Suprapubic skin (tissue), 4 donors: ENCODE measurements at regions not wholly inside any gene's neighbourhood (a gene's known extent, or its start where the extent isn't known, plus 50 kb on each side); places are given as distances from the start of the nearest gene placed in this dataset.

Experiments
- DNase-seq, 2 donors: peaks; one replicate each; pipeline ENCODE4 v3.0.0-alpha.2; 2019; ENCODE audit warnings: low spot score in 2 of 2
- H3K27ac ChIP-seq: fragments of 200-600 bp; sonication (generic); one replicate; pipeline ENCODE4 v1.5.1; 2019
- H3K27me3 ChIP-seq: fragments of 200-600 bp; sonication (generic); one replicate; pipeline ENCODE4 v1.5.1; 2019
- H3K36me3 ChIP-seq: fragments of 200-600 bp; sonication (generic); one replicate; pipeline ENCODE4 v1.5.1; 2019
- H3K4me1 ChIP-seq: fragments of 200-600 bp; sonication (generic); one replicate; pipeline ENCODE4 v1.5.1; 2019
- H3K4me3 ChIP-seq: fragments of 200-600 bp; sonication (generic); one replicate; pipeline ENCODE4 v1.5.1; 2019; ENCODE audit warnings: mild to moderate bottlenecking
- H3K9me3 ChIP-seq: fragments of 200-600 bp; sonication (generic); one replicate; pipeline ENCODE4 v1.5.1; 2019
- CTCF ChIP-seq, 2 donors: fragments of 200-600 bp in 1 of 2; fragments of 450-650 bp in 1 of 2; sonication (generic) in 1 of 2; IDR thresholded peaks; one replicate each; pipeline ENCODE4 v1.5.1; 2016 to 2019; ENCODE audit warnings: antibody characterized with exemption in 2 of 2, mild to moderate bottlenecking in 1 of 2, moderate library complexity in 1 of 2
- EP300 ChIP-seq: sonication (generic); formaldehyde crosslinking; IDR thresholded peaks from one replicate; pipeline ENCODE4 v1.6.1; 2017; ENCODE audit warnings: antibody characterized with exemption
- POLR2A ChIP-seq, 2 donors: fragments of 450-650 bp; IDR thresholded peaks; one replicate each; pipeline ENCODE4 v1.6.1; 2017; ENCODE audit warnings: antibody characterized with exemption in 2 of 2, mild to moderate bottlenecking in 2 of 2, moderate library complexity in 2 of 2
- POLR2AphosphoS5 ChIP-seq, 3 donors: sonication (generic); formaldehyde crosslinking; IDR thresholded peaks; one replicate each; pipeline ENCODE4 v1.6.1; 2017; ENCODE audit warnings: antibody characterized with exemption in 3 of 3
- WGBS: methylation state at CpG from one replicate; pipeline ENCODE4 v1.1.5; 2018; 5-methylcytosine and 5-hydroxymethylcytosine counted together

- 57% methylated on average over 5 of the region's 5 CpGs for WGBS
- DNase-seq: no peak
- H3K36me3 ChIP-seq: no peaks in the 10 kb centered on the region
- no peak overlapping the region for H3K4me3 ChIP-seq
- H3K27me3 ChIP-seq: no peaks in the 10 kb centered on the region
- H3K9me3 ChIP-seq: no peaks in the 10 kb centered on the region
- TF ChIP-seq CTCF (IDR thresholded peaks at IDR 0.05) (no peak), POLR2AphosphoS5 (IDR thresholded peaks at IDR 0.05) (peak in 1 of 3 donors; percentile 53), POLR2A (IDR thresholded peaks at IDR 0.05) (no peak), EP300 (no peak)
- peaks cover 21% of the 10 kb centered on the region for H3K4me1 ChIP-seq
- H3K27ac ChIP-seq: peak overlapping the region; percentile 77
Measured at GRCh38 chr2:37566517-37566981, 104.9 kb downstream of the CDC42EP3 start.

GRCh38 chr2:37568565-37568964 lies 102.9 kb downstream of the CDC42EP3 start:
- H3K27me3 ChIP-seq: no peaks in the 10 kb centered on the region
- 83% methylated on average over 2 of the region's 2 CpGs for WGBS
- no peak for DNase-seq
- no peaks in the 10 kb centered on the region for H3K36me3 ChIP-seq
- no peak for TF ChIP-seq POLR2A (IDR thresholded peaks at IDR 0.05)
- TF ChIP-seq CTCF (IDR thresholded peaks at IDR 0.05): no peak
- no peak for TF ChIP-seq EP300
- peaks cover 20% of the 10 kb centered on the region for H3K4me1 ChIP-seq
- no peak overlapping the region for H3K27ac ChIP-seq
- no peak overlapping the region for H3K4me3 ChIP-seq
- no peaks in the 10 kb centered on the region for H3K9me3 ChIP-seq

- H3K27me3 ChIP-seq: no peaks in the 10 kb centered on the region
- no peak for DNase-seq
- no peaks in the 10 kb centered on the region for H3K36me3 ChIP-seq
- no peak overlapping the region for H3K4me3 ChIP-seq
- H3K9me3 ChIP-seq: no peaks in the 10 kb centered on the region
- H3K27ac ChIP-seq: no peak overlapping the region
- 42% methylated on average over 2 of the region's 2 CpGs for WGBS
- TF ChIP-seq POLR2AphosphoS5 (IDR thresholded peaks at IDR 0.05): no peak
- no peak for TF ChIP-seq POLR2A (IDR thresholded peaks at IDR 0.05)
- TF ChIP-seq CTCF (IDR thresholded peaks at IDR 0.05): no peak
- no peak for TF ChIP-seq EP300
- H3K4me1 ChIP-seq: peaks cover 17% of the 10 kb centered on the region
Measured at GRCh38 chr2:37569131-37569823, 102.2 kb downstream of the CDC42EP3 start.

GRCh38 chr2:37569986-37570679 lies 101.3 kb downstream of the CDC42EP3 start:
- TF ChIP-seq EP300: no peak
- no peak for TF ChIP-seq CTCF (IDR thresholded peaks at IDR 0.05)
- TF ChIP-seq POLR2AphosphoS5 (IDR thresholded peaks at IDR 0.05): no peak
- TF ChIP-seq POLR2A (IDR thresholded peaks at IDR 0.05): no peak
- H3K27ac ChIP-seq: peak overlapping the region; percentile 18
- H3K9me3 ChIP-seq: no peaks in the 10 kb centered on the region
- peaks cover 17% of the 10 kb centered on the region for H3K4me1 ChIP-seq
- no peaks in the 10 kb centered on the region for H3K27me3 ChIP-seq
- 73% methylated on average over 3 of the region's 3 CpGs for WGBS
- no peak for DNase-seq
- H3K36me3 ChIP-seq: no peaks in the 10 kb centered on the region
- H3K4me3 ChIP-seq: no peak overlapping the region
